GM21737 (cell line): ENCODE measurements at regions not wholly inside any gene's neighbourhood (a gene's known extent, or its start where the extent isn't known, plus 50 kb on each side); places are given as distances from the start of the nearest gene placed in this dataset.

Experiments
- ATAC-seq: cut with Tn5 transposase; IDR thresholded peaks from one replicate; pipeline ENCODE4 v1.9.1; 2021; ENCODE audit warnings: mild to moderate bottlenecking, moderate library complexity; ENCODE audit not compliant: unreplicated experiment

DNA sequence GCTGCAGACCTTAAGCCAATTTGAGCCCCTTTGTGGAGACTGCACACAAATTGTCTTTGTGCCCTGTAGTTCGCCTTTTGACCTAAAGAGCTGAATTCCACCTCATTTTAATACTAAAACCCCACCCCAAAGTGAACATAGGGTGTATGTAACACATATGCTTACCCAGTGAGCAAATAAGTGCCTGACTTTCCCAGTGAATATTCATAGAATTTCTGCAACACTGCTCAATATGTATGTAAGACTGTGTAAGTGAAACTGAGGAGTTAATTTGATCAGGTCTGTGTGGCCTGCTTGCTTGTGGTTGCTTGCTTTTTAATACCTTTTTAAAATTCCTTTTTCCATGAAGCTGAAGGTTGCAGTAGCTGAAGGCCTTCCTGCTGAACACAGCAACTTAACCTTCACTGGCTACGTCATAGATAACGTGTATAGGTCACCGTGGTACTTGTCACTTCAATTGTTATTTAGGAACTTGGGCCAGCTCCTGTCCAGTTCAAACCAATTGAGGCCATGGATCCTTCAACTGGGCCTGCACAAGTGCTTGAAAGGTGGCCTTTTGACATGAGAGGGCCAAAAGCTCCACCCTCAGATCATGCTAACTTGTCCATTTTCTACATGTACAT, 131.7 kb upstream of the BTBD3 start:
- ATAC-seq, result no peak

DNA sequence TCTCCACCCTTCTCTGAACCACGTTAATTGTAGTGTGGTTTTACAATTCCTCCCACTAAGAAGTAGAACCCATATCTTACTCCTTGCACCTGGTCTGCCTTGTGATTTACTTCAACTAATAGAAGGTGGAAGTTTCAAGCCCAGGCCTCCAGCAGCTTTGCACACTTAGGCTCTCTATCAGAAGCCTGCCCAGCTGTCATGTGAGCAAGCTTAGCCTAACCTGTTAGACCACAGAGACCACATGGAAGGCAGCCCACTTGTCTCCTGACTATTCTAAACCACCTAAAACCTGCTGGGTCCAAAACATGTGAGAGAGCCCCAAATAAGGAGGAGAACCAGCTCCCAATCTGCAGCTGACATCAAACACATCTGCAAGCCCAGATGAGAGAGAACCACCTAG, 127.6 kb upstream of the BTBD3 start:
- ATAC-seq, result no peak

DNA sequence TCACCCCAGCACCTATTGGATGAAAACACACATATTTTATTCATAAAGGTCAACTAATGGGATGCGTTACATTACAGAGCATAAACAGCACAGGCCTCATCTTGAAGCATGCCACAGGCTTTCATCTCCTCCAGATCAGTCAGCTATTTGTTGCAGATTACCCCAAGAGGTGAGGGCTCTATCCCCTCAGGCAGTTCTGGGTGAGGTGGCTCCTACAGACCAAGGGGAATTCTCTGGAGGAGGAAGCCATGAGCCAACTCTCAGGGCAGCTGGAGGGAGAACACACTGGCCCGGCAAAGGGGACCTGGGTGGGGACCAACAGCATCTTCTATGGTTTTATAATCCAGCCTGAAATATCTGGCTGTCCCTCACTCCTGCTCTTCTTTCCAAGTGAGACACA, 126.4 kb upstream of the BTBD3 start:
- no peak for ATAC-seq

DNA sequence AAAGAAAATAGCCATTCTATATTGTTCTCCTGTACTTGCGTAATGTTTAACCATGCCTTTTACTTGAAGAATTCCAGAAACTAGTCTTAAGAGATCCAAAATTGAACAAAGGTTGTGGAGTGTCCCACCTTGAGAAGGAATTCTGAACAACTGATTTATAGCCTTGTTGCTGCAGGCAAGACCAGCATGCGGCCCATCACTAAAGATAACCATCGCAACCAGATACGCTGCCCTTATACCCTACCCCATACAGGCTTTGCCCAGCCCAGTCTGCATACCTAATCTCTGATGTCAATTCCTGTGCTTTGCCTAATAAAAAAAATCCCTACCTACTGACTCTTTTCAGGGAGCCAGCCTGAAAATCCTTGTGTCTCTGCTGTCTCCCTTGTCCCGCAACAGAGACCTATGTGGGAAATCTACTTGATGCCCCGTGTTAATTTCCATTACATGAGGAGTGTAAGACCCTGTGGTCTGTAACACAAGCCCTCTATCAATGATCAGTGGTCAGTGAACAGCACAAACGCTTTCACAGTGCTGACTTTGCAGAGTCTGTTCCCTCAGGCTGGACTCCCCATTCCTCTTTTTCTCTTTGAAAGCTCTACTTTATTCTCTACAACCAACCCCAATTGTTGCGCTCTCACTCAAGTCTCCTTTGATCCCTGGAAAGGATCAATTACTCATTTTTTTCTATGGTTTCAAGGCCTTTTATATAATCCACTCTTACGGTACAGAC, 125.7 kb upstream of the BTBD3 start:
- ATAC-seq, result no peak

DNA sequence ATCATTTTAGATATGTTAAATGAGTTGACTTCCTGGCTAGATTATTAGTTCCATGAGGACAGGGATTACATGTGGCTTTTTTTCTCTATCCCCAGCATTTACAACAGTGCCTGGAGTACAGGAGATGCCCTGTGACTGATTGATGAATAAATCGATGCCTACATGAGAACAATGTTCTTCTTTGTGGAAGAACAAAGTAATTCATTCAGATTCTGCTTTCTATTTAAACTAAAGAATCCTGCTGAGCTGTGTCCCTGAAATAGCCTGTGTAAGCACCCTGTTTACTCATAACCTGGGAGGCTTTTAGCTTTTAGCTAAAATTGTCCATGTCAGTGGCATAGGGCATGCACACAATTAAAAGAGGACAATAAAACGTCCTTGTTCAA, 125.1 kb upstream of the BTBD3 start:
- no peak for ATAC-seq

DNA sequence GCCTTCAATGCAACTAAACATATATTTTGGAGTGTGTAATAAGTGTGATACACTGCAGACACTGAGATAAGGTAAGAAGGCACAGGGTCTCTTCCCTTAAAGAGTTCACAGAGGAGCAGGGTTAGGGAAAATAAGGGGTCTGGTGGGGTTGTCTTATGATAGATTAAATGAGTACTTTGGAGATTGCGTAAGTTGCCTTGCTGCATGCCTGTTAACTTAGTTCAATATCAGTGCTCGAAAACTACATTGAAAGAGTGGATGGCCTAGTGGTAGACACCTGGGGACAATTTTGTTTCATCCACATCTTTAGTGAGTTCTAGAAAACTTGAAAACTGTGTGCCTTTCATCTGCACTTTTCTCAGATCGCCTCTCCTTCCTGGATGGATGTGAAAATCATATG, 123.2 kb upstream of the BTBD3 start:
- no peak for ATAC-seq

DNA sequence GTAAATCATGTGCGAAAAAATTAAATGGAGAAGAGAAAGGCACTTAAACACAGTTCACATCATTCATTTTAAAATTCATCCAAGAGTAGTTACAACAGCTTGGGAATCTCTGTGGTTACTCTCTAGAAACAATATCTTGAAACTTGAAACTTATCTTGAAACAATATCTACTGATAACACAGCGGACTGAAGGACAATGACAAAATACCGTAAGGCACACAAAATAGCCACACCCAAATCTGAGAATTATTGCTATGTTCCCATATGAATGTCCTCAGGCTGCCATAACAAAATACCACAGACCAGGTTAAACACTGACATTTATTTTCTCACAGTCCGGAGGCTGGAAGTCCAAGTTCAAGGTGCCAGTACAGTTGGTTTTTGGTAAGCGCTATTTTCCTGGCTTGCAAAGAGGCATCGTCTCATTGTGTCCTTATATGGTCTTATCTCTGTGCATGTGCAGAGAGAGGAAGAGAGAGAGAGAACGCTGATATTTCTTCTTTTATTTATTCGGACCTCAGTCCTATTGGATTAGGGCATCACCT, 122.5 kb upstream of the BTBD3 start:
- ATAC-seq, result no peak

DNA sequence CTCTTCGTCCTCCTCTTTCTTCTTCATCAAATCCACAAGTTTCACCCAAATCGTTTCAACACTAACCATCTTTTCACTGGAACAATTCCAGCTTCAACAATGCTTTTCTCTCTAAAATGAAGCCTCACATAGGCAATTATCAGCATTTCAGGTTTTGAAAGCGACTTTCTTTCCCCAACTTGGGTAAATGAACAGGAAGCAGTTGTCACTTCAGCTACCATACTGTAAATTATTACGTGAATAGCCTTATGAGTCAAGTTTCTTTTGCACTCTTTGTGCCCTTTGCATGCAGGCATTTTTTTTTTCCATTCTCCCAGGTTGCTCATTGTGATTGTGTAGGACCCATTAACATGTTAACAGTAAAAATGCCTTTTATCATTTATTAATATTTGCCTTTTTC, 121.7 kb upstream of the BTBD3 start:
- no peak for ATAC-seq

DNA sequence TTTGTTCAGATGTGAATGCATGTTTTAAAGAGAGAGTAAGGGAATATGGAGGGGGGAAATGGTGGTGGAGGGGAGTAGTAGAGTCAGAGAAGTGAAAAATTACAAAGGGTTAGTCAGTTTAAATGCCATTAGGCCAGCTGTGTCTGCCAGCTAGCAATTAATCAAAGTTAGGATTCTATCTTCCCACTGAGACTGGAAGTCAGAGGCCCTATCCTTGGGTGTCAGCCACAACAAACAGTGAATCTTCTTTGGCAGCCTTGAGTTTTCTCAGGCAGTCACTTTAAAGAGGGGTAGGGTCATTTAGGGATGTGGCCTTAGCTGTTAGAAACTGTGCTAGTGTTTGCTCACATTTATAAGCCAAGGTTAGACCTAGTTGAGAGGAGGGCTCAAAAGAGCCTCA, 120.5 kb upstream of the BTBD3 start:
- no peak for ATAC-seq

DNA sequence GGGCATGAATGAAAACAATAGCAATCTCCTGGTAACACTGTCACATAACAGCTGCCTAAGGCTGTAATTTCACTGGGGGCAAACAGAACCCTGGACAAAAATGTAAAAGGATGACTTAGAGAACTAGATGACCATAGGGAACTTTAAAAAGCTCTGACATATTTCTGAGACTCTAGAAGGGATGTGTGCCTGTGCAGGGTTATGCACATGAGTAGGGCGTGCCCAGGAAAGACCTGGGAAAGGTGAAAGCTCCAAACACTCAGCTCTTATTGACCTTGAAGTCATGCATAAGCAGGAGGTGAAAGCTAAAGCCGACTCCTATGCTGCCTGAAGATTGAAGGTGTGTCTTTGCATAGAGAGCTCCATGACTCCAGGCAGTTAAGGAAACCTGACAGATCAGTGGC, 118.4 kb upstream of the BTBD3 start:
- no peak for ATAC-seq

DNA sequence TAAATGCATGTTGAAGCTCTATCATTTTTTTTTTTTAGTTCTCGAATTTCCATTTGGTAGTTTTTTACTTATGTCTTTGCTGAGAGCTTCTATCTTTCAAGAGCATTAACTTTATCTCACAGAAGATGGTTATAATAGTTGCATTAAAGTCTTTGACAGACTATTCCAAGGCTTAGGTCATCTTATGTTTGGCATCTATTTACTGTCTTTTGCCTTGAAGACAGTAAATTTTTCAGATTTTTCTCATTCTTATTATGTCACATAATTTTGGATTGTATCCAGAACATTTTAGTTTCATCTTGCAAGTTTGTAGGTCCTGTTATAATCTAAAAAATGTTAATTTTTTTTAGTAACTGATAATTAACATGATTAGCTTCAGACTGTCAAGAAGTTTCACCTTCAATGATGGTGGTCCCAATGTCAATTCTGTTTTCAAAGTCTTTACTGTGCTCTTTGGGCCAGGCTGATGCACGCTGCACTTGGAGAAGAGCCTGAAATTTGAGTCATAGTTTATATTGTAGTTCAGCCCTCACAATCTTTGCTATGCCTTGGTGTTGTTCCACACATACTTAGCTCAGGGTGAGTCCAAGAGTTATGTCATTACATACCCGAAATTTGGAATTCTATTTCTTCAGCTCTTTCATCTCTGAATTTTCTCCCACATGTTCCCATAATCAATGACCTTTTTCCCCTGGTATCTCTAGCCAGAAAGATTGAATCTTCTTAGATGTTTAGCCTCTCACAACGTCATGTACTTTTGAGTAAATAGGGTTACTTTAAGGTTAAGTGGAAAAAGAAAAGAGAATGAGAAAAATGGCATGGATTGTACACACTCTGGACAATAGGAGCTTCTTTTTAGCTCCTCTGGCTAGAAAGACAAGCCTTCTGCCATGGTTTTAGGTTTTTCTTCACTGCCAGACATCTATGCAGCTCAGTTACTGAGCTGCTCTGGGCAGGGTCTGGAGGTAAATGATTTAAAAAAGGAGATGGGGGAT, 110.3 kb upstream of the BTBD3 start:
- no peak for ATAC-seq

DNA sequence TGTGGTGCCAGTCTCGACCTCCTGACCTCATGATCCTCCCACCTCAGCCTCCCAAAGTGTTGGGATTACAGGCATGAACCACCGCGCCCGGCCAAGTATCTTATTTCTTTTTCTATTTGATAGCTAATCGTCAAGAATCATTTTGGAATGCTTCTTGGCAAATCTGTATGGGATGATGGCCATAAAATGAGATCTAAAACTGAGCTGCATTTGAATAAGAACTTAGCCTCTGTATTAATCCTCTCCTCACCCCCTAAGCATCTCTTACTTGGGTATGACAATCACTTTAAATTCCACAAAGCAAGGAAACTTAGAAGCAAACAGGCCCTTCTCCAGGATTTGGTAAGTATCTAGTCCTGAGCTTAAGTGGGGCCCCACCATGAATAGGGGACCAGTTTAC, 108.9 kb upstream of the BTBD3 start:
- no peak for ATAC-seq

DNA sequence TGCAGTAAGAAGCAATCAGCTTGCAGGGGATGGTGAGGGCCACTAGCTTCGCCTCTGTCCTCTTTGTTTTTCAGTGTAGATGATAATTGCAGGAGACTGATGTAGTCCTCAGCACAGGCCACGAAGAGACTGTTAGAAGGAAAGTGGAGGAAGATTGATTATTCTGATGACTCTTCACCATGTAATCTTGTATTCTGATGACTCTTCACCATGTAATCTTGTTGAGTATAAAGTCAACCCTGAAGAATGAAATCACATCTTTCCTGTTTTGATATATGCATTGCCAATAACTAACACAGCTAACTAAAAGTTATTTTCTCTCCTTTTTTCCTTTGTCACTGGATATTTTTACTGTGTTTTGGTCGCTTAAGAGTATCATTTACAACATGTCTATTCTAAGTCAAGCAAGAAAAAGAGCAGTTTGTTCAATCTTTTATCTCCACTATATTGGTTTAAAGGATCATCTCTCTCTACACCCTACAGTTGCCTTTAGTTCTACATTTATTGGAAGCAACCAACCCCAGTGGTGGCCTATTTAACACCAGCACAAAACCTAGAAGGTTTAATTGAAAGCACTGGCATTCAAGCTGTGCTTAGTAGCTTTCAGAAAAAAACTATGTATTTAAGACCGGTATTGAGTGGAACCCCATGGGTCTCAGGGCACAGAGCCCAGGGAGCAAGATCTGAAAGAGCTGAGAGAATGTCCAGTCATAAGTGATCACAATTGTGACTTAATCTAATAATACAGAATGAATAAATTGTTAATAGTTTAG, 107.2 kb upstream of the BTBD3 start:
- no peak for ATAC-seq

DNA sequence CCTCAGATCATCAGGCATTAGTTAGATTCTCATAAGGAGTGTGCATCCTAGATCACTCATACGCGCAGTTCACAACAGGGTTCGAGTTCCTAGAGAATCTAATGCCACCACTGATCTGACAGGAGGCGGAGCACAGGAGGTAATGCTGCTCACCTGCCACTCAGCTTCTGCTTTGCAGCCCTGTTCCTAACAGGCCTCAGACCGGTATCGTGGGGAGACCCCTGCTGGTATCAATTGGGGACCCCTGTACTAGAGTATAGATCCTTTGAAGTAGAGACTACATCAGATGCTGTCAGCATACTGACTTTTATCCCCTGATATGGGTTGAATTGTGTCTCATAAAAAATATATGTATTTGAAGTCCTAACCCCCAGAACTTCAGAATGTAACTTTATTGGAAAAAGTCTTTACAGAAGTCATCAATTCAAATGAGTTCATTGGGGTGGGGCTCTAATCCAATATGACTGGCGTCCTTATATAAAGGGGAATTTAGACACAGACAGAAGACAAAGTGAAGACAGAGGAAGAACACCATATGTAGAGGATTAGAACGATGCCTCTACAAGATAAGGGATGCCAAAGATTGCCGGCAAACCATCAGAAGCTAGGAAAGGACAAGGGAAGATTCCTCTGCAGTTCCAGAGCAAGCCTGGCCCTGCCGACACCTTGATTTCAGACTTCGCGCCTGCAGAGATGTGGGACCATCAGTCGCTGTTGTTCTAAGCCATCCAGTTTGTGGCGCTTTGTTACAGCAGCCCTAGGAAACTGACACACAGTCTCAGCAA, 104.4 kb upstream of the BTBD3 start:
- ATAC-seq, result no peak

DNA sequence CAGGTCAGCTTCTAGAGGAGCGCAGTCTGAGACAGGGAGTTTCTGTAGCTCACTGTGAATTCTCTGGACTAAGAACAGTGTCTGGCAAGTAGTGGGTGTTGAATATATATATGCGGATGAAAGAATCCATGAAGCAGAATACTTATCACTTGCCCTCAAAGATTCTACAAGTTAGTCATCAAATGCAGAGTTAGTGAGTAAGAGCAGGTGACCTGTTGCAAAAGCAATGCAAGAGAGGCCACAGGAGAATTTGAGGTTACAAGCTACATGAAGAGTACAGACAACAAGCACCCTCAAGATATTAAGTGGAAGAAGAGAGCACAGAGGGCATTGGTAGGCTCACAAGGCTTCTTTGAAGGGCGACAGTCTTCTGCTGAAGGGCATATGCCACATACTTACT, 103.4 kb upstream of the BTBD3 start:
- no peak for ATAC-seq

DNA sequence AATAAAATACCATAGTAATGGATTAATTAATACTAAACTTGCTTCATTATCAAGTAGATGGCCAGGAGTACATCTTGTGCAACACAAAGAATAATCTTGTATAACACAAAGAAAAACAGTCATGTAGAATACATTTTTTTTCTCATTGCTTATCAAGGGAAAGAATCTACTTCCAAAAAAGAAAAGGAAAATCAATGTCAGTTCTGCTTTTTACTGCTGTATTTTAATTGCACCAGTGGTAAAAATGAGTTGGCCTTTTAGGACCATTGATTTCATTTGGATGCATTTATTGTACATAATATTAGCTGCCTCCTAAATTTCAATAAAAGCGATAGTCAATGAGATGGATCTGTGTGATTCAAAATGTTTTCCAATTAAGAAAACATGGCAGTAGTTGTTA, 96.9 kb upstream of the BTBD3 start:
- no peak for ATAC-seq

DNA sequence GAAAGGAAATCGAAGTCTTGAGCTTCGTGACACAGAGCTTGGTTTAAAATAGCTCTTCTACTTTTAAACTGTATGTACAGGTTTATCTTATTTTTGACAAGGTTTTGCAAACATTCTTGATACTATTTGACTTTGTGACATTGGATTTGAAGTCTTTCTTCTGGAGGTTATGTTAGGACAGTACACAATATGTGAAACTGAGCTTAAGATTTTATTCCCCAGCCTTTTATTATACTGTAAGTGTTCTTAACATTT, 95.2 kb upstream of the BTBD3 start:
- no peak for ATAC-seq

DNA sequence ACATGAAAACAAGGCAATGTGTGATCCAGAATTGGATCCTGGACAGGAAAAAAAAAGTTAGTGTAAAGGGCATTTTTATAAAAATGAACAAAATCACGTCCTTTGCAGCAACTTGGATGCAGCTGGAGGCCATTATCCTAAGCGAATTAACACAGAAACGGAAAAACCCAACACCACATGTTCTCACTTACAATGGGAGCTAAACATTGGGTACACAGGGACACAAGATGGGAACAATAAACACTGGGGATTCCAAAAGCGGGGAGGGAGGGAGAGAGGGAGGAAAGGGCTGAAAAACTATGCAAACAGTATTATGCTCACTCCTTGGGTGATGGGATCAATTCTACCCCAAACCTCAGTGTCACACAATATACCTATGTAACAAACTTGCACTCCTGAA, 91.4 kb upstream of the BTBD3 start:
- ATAC-seq, result no peak

DNA sequence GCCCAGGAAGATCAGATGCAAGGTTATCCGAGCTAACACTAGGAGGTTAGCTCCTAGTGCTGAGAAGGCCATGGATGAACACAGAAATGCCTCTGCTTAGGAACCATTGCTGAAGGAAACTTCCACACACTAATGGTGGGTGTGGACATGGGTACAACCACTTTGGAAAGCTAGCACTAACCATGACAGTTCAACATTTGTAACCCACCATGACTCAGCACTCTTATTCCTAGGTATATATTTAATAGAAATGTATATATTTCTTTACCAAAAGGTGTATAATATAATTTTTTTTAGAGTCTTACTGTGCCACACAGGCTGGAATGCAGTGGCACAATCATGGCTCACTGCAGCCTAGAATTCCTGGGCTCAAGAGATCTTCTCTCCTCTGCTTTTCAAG, 85.3 kb upstream of the BTBD3 start:
- no peak for ATAC-seq

DNA sequence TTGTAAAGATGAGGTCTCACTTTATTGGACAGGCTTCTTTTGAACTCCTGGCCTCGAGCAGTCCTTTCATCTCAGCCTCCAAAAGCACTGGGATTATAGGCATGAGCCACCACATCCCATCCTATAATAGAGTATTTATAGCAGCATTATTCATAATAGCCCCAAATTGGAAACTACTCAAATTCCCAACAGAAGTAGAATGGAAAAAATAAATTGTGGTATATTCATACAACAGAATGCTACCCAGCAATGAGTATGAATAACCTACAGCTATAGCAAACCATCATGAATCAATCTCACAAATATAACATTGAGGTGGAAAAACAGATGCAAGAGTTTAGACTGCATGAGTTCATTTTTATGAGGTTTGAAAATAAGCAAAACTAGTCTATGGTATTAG, 84.8 kb upstream of the BTBD3 start:
- ATAC-seq, result no peak
